ENCODE measurements at regions not wholly inside any gene's neighbourhood (a gene's known extent, or its start where the extent isn't known, plus 50 kb on each side); places are given as distances from the start of the nearest gene placed in this dataset.
"Not testable (repeated sequence)": the region's sequence is repeated elsewhere in the genome, so short reads cannot be mapped to it uniquely, and the experiment has no call there.

- H3K27me3 ChIP-seq (ENCODE audit: low read depth); in situ Hi-C loops (cut with MboI; ENCODE audit: low sequenced_read_pairs); DNase-seq (ENCODE audit: low spot score in 2 of 2); H3K4me1 ChIP-seq; H3K9me3 ChIP-seq; H3K36me3 ChIP-seq (replicated peaks); H3K4me3 ChIP-seq: not testable (repeated sequence)
These were observed 176.5 kb upstream of the SERPINE2 start for GRCh38 chr2:224215611-224216010.

DNA sequence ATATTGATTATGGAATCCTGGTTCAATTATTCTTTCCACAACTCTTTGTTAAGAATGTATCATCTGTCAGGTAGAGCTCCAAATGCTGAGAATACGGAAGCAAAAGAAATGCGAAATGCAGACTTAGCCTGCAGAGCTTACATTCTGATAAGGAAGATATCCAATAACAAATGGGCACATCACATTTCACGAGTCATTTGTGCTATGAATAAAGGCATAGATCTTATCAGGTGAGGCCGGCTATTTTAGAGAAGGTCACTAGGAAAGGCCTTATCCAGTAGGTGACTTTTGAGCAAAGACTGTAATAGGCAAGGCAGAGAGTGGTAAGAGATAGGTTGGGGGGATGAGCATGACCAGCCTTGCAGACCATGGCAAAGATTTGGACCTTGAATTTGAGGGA is 174.3 kb upstream of the SERPINE2 start:
- Histone ChIP-seq H3K4me1 (no peaks in the 10 kb centered on the region), H3K9me3 (no peaks in the 10 kb centered on the region), H3K27me3 (ENCODE audit: low read depth) (no peaks in the 10 kb centered on the region), H3K4me3 (no peak overlapping the region), H3K36me3 (replicated peaks) (no peaks in the 10 kb centered on the region)
- in situ Hi-C loops (cut with MboI; ENCODE audit: low sequenced_read_pairs) = no loop called here
- no peak for DNase-seq (ENCODE audit: low spot score in 2 of 2)

GRCh38 chr2:224211791-224212190 is 172.7 kb upstream of the SERPINE2 start:
- H3K27me3 ChIP-seq (ENCODE audit: low read depth) = no peaks in the 10 kb centered on the region
- H3K4me1 ChIP-seq = no peaks in the 10 kb centered on the region
- H3K9me3 ChIP-seq = no peaks in the 10 kb centered on the region
- no peak overlapping the region for H3K4me3 ChIP-seq
- no peaks in the 10 kb centered on the region for H3K36me3 ChIP-seq (replicated peaks)
- in situ Hi-C loops (cut with MboI; ENCODE audit: low sequenced_read_pairs) = no loop called here
- DNase-seq (ENCODE audit: low spot score in 2 of 2) = no peak

DNA sequence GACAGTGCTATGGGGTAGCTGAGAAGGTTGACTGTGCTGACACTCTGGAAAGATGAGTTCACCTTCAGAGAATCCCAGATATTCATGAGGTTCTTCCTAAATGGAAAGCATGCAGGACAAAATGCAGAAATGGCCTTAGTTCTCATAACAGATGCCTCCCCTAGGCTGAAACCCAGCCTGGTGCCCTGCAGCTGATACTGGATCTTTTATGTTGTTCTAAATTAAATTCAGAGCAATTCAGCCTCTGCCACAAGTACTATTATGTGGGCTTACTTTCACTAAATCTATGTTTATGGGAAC is 172.0 kb upstream of the SERPINE2 start:
- no peaks in the 10 kb centered on the region for H3K36me3 ChIP-seq (replicated peaks)
- no peaks in the 10 kb centered on the region for H3K4me1 ChIP-seq
- no peak overlapping the region for H3K4me3 ChIP-seq
- no peaks in the 10 kb centered on the region for H3K9me3 ChIP-seq
- in situ Hi-C loops (cut with MboI; ENCODE audit: low sequenced_read_pairs) = no loop called here
- no peak for DNase-seq (ENCODE audit: low spot score in 2 of 2)
- H3K27me3 ChIP-seq (ENCODE audit: low read depth) = no peaks in the 10 kb centered on the region

- no peaks in the 10 kb centered on the region for H3K36me3 ChIP-seq (replicated peaks)
- in situ Hi-C loops (cut with MboI; ENCODE audit: low sequenced_read_pairs) = no loop called here
- no peaks in the 10 kb centered on the region for H3K4me1 ChIP-seq
- H3K4me3 ChIP-seq = no peak overlapping the region
- H3K27me3 ChIP-seq (ENCODE audit: low read depth) = no peaks in the 10 kb centered on the region
- no peaks in the 10 kb centered on the region for H3K9me3 ChIP-seq
- no peak for DNase-seq (ENCODE audit: low spot score in 2 of 2)
These were observed 171.4 kb upstream of the SERPINE2 start for GRCh38 chr2:224210286-224211180.

DNA sequence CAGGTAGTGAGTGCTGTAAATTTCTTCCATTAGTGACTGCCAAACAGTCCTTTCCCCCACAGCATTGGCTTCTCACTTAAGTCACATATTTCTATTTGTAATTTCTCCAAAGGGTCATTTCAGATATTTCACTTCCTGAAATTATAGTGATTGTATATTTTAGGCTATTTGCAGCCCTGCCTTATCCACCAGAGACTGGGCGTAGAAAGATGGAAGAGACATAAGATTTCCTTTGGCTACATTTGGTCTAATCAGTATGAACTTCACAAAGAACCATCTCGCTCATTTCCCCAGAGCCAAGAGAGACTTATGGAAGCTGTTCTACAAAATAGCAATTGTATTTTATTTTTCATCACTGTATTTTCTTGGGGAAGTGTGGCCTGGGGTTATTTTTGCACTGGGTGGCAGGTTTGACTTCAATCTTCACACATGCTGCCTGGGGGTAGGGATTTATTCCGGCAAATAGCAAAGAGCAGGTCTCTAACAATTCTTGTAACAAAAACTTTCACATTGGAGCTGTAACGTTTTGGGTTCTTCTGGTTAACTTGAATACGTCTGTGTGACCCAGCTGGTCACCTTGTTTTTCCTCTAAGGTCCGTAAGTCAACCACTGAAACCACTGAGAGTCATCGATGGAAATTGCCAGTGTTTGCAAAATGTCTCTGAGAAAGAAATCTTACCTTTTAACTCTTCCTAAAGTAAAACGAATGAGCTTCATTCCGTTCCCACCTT is 170.6 kb upstream of the SERPINE2 start:
- no peaks in the 10 kb centered on the region for H3K9me3 ChIP-seq
- in situ Hi-C loops (cut with MboI; ENCODE audit: low sequenced_read_pairs) = no loop called here
- H3K27me3 ChIP-seq (ENCODE audit: low read depth) = no peaks in the 10 kb centered on the region
- no peak overlapping the region for H3K4me3 ChIP-seq
- no peak for DNase-seq (ENCODE audit: low spot score in 2 of 2)
- no peaks in the 10 kb centered on the region for H3K36me3 ChIP-seq (replicated peaks)
- H3K4me1 ChIP-seq = no peaks in the 10 kb centered on the region

DNA sequence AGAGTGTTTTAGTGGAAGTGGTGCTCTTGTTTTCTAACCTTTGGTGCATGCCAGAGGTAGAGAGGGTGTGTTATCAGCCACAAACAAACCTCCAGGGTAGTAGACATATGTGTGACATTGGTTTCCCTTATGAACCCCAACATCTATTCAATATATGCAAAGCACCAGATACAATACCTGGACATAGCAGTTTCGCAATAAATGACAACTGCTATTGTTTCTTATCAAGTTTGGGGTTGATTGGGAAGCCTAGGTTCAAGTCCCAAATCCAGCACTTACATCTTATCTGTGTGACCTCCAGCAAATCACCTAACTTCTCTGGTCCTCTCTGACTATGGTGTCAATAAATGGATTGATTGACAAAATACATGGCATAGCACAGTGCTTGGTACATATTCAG is 169.4 kb upstream of the SERPINE2 start:
- no peak overlapping the region for H3K4me3 ChIP-seq
- no peaks in the 10 kb centered on the region for H3K36me3 ChIP-seq (replicated peaks)
- no peak for DNase-seq (ENCODE audit: low spot score in 2 of 2)
- H3K4me1 ChIP-seq = no peaks in the 10 kb centered on the region
- H3K9me3 ChIP-seq = no peaks in the 10 kb centered on the region
- in situ Hi-C loops (cut with MboI; ENCODE audit: low sequenced_read_pairs) = no loop called here
- H3K27me3 ChIP-seq (ENCODE audit: low read depth) = no peaks in the 10 kb centered on the region

- Histone ChIP-seq H3K4me3 (no peak overlapping the region), H3K9me3 (no peaks in the 10 kb centered on the region), H3K36me3 (replicated peaks) (no peaks in the 10 kb centered on the region), H3K4me1 (no peaks in the 10 kb centered on the region), H3K27me3 (ENCODE audit: low read depth) (no peaks in the 10 kb centered on the region)
- no peak for DNase-seq (ENCODE audit: low spot score in 2 of 2)
- in situ Hi-C loops (cut with MboI; ENCODE audit: low sequenced_read_pairs) = no loop called here
These were observed 168.9 kb upstream of the SERPINE2 start for GRCh38 chr2:224208007-224208406.

- Histone ChIP-seq H3K4me3 (no peak overlapping the region), H3K27me3 (ENCODE audit: low read depth) (no peaks in the 10 kb centered on the region), H3K4me1 (no peaks in the 10 kb centered on the region), H3K9me3 (no peaks in the 10 kb centered on the region), H3K36me3 (replicated peaks) (no peaks in the 10 kb centered on the region)
- DNase-seq (ENCODE audit: low spot score in 2 of 2) = no peak
- in situ Hi-C loops (cut with MboI; ENCODE audit: low sequenced_read_pairs) = no loop called here
These were observed 167.7 kb upstream of the SERPINE2 start for GRCh38 chr2:224206816-224207215.

- H3K4me3 ChIP-seq = no peak overlapping the region
These were observed 163.3 kb upstream of the SERPINE2 start for GRCh38 chr2:224202281-224202865.

GRCh38 chr2:224198436-224198835 is 159.3 kb upstream of the SERPINE2 start:
- Histone ChIP-seq H3K27me3 (ENCODE audit: low read depth) (no peaks in the 10 kb centered on the region), H3K4me3 (no peak overlapping the region)
- in situ Hi-C loops (cut with MboI; ENCODE audit: low sequenced_read_pairs) = no loop called here

More at GRCh38 chr2:224202281-224202865, 163.3 kb upstream of the SERPINE2 start:
- Histone ChIP-seq H3K36me3 (replicated peaks) (no peaks in the 10 kb centered on the region), H3K4me1 (no peaks in the 10 kb centered on the region), H3K9me3 (no peaks in the 10 kb centered on the region), H3K27me3 (ENCODE audit: low read depth) (no peaks in the 10 kb centered on the region)
- in situ Hi-C loops (cut with MboI; ENCODE audit: low sequenced_read_pairs) = no loop called here
- DNase-seq (ENCODE audit: low spot score in 2 of 2) = no peak

DNA sequence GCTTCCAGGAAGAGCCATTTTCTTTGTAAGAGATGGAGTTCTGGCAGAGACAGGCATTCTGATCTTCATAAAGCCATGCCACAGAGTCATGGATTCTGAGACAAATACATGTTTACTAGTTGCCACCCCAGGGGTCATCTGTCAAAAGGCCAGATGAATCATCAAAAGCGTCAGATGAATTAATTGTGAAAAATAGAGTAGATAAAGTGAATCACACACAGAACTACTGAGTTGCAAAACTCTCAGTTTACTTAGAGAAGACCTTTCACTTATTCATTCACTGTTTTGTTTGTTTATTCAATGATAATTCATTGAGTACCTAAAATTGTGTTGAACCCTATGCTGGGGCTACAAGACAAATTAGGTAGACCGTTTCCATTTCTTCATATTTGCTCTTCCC is 157.7 kb upstream of the SERPINE2 start:
- H3K9me3 ChIP-seq = no peaks in the 10 kb centered on the region
- H3K4me1 ChIP-seq = no peaks in the 10 kb centered on the region
- H3K4me3 ChIP-seq = no peak overlapping the region
- DNase-seq (ENCODE audit: low spot score in 2 of 2) = no peak
- in situ Hi-C loops (cut with MboI; ENCODE audit: low sequenced_read_pairs) = no loop called here
- H3K36me3 ChIP-seq (replicated peaks) = no peaks in the 10 kb centered on the region
- no peaks in the 10 kb centered on the region for H3K27me3 ChIP-seq (ENCODE audit: low read depth)

More at GRCh38 chr2:224198436-224198835, 159.3 kb upstream of the SERPINE2 start:
- Histone ChIP-seq H3K4me1 (no peaks in the 10 kb centered on the region), H3K9me3 (no peaks in the 10 kb centered on the region), H3K36me3 (replicated peaks) (no peaks in the 10 kb centered on the region)
- DNase-seq (ENCODE audit: low spot score in 2 of 2) = no peak

DNA sequence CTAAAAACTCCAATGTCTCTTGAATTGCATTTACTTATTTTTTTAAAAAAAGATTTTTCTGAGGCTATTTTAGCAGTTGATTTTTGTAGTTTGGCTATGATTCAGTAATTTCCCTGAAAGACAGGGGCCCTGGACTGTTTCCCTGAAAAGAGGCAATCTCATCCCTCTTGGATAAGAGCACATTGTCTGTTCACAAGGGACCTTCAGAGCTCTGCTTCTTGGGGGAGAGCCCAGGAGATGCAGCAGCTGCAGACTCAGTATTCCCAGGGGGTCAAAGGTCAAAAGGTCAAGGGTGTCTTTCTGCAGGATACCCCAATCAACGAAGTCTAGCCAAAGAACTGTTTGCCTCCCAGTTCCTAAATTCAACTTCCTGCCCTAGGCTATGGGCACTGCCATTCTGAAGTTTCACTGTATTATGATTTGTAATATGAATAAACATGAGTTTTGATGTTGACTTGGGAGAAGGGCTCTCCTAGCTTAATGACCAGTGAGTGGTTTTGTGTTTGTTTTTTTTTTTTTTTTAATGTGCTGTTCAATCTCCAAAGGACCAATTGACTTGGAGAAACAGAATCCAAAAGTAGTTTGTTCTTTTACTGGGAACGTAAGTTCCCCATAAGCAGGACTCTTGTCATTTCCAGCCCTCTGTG is 157.0 kb upstream of the SERPINE2 start:
- Histone ChIP-seq H3K9me3 (no peaks in the 10 kb centered on the region), H3K36me3 (replicated peaks) (no peaks in the 10 kb centered on the region), H3K4me3 (no peak overlapping the region), H3K4me1 (no peaks in the 10 kb centered on the region), H3K27me3 (ENCODE audit: low read depth) (no peaks in the 10 kb centered on the region)
- in situ Hi-C loops (cut with MboI; ENCODE audit: low sequenced_read_pairs) = no loop called here
- DNase-seq (ENCODE audit: low spot score in 2 of 2) = no peak

DNA sequence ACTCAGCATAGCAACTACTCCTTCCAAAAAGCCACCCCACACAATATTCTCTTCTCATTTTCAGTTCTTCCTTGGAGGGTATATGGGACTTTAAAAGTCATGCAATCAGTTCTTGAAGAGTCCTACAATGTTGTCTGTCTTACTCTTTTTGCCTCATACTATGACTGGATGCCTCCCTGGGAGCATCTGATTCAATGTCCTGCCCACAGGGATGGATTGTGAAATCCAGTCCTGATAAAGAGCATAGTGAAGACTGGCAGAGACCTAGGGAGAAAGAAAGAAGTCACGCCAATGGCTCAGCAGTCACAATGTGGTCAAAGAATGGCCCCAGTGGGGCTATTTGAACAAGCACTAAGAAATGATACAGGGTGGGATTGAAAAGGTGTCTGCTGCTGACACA is 155.1 kb upstream of the SERPINE2 start:
- no peak for DNase-seq (ENCODE audit: low spot score in 2 of 2)

More for the DNA sequence above, 155.1 kb upstream of the SERPINE2 start:
- Histone ChIP-seq H3K4me1 (no peaks in the 10 kb centered on the region), H3K27me3 (ENCODE audit: low read depth) (no peaks in the 10 kb centered on the region), H3K9me3 (no peaks in the 10 kb centered on the region), H3K4me3 (no peak overlapping the region), H3K36me3 (replicated peaks) (no peaks in the 10 kb centered on the region)
- in situ Hi-C loops (cut with MboI; ENCODE audit: low sequenced_read_pairs) = no loop called here
